ENCODE measurements at regions not wholly inside any gene's neighbourhood (a gene's known extent, or its start where the extent isn't known, plus 50 kb on each side); places are given as distances from the start of the nearest gene placed in this dataset.

GRCh38 chr7:26612742-26613141 lies 251.6 kb downstream of the SKAP2 start:
- Mint-ChIP-seq H3K4me3 (no peak overlapping the region), H3K27ac (no peak overlapping the region), H3K9me3 (ENCODE audit: insufficient read depth) (no peaks in the 10 kb centered on the region), H3K4me1 (no peaks in the 10 kb centered on the region), H3K27me3 (no peaks in the 10 kb centered on the region)
- 95% methylated on average over 9 of the region's 11 CpGs for WGBS (ENCODE audit: insufficient coverage)
- intact Hi-C loops (cut with micrococcal nuclease) = no loop called here
- no peak overlapping the region for H3K4me3 ChIP-seq (ENCODE audit: control extremely low read depth in 1 of 5, extremely low read depth in 1 of 5, insufficient read depth in 1 of 5, low read depth in 2 of 5, low read length in 4 of 5)
- H4K20me1 ChIP-seq (ENCODE audit: control insufficient read depth, insufficient read depth, low read length, poor library complexity, severe bottlenecking) = no peaks in the 10 kb centered on the region
- H3K4me1 ChIP-seq (ENCODE audit: control insufficient read depth in 2 of 2, insufficient read depth in 2 of 2, low read length in 2 of 2) = no peaks in the 10 kb centered on the region
- H3K79me2 ChIP-seq (ENCODE audit: control insufficient read depth, insufficient read depth, low read length) = no peaks in the 10 kb centered on the region
- H3K27ac ChIP-seq (ENCODE audit: low read length in 2 of 2) = no peak overlapping the region
- H3K27me3 ChIP-seq (replicated peaks in 1 of 4; ENCODE audit: control extremely low read depth in 1 of 4, control insufficient read depth in 3 of 4, insufficient read depth in 4 of 4, low read length in 3 of 4) = no peaks in the 10 kb centered on the region
- H3K36me3 ChIP-seq (replicated peaks in 1 of 2; ENCODE audit: control extremely low read depth in 1 of 2, control insufficient read depth in 1 of 2, extremely low read depth in 1 of 2, insufficient read depth in 2 of 2, low read length in 1 of 2) = no peaks in the 10 kb centered on the region
- POLR2A ChIA-PET = no interaction called here
- DNase-seq = no peak
- no peak overlapping the region for H2AFZ ChIP-seq (ENCODE audit: insufficient read depth, low read depth, low read length, poor library complexity, severe bottlenecking)
- no peaks in the 10 kb centered on the region for H3K9me3 ChIP-seq (ENCODE audit: control extremely low read depth in 1 of 3, control insufficient read depth in 2 of 3, insufficient read depth in 1 of 3, low read length in 2 of 3)
- ATAC-seq (ENCODE audit: low read depth) = no peak
- TF ChIP-seq CTCF (IDR thresholded peaks at IDR 0.05) = no peak
- no peak for TF ChIP-seq EZH2 (IDR thresholded peaks at IDR 0.05; ENCODE audit: borderline replicate concordance, insufficient read depth, low read depth, low read length, poor library complexity, severe bottlenecking)
- H3K9ac ChIP-seq (ENCODE audit: low read length) = no peak overlapping the region
- H3K4me2 ChIP-seq (replicated peaks; ENCODE audit: low read depth, low read length, poor library complexity, severe bottlenecking) = no peak overlapping the region
- CTCF ChIA-PET = no interaction called here

GRCh38 chr7:26614503-26614902 lies 249.9 kb downstream of the SKAP2 start:
- Histone ChIP-seq H3K4me2 (replicated peaks; ENCODE audit: low read depth, low read length, poor library complexity, severe bottlenecking) (no peak overlapping the region), H3K9me3 (ENCODE audit: control extremely low read depth in 1 of 3, control insufficient read depth in 2 of 3, insufficient read depth in 1 of 3, low read length in 2 of 3) (no peaks in the 10 kb centered on the region), H3K36me3 (replicated peaks in 1 of 2; ENCODE audit: control extremely low read depth in 1 of 2, control insufficient read depth in 1 of 2, extremely low read depth in 1 of 2, insufficient read depth in 2 of 2, low read length in 1 of 2) (no peaks in the 10 kb centered on the region), H3K27ac (ENCODE audit: low read length in 2 of 2) (no peak overlapping the region), H3K9ac (ENCODE audit: low read length) (no peak overlapping the region), H3K4me1 (ENCODE audit: control insufficient read depth in 2 of 2, insufficient read depth in 2 of 2, low read length in 2 of 2) (no peaks in the 10 kb centered on the region), H4K20me1 (ENCODE audit: control insufficient read depth, insufficient read depth, low read length, poor library complexity, severe bottlenecking) (no peaks in the 10 kb centered on the region), H3K4me3 (ENCODE audit: control extremely low read depth in 1 of 5, extremely low read depth in 1 of 5, insufficient read depth in 1 of 5, low read depth in 2 of 5, low read length in 4 of 5) (no peak overlapping the region), H3K79me2 (ENCODE audit: control insufficient read depth, insufficient read depth, low read length) (no peaks in the 10 kb centered on the region), H2AFZ (ENCODE audit: insufficient read depth, low read depth, low read length, poor library complexity, severe bottlenecking) (no peak overlapping the region), H3K27me3 (replicated peaks in 1 of 4; ENCODE audit: control extremely low read depth in 1 of 4, control insufficient read depth in 3 of 4, insufficient read depth in 4 of 4, low read length in 3 of 4) (no peaks in the 10 kb centered on the region)
- no peak for ATAC-seq (ENCODE audit: low read depth)
- CTCF ChIA-PET = interaction anchor here (0.6 kb wide), 1 partner anchor 718 kb away, joined by 3 read pairs; no protein-coding TSS in a partner anchor
- intact Hi-C loops (cut with micrococcal nuclease) = no loop called here
- DNase-seq = no peak
- POLR2A ChIA-PET = no interaction called here
- no peak overlapping the region for H3K27ac Mint-ChIP-seq
- no peaks in the 10 kb centered on the region for H3K27me3 Mint-ChIP-seq
- TF ChIP-seq CTCF (IDR thresholded peaks at IDR 0.05) = no peak
- TF ChIP-seq EZH2 (IDR thresholded peaks at IDR 0.05; ENCODE audit: borderline replicate concordance, insufficient read depth, low read depth, low read length, poor library complexity, severe bottlenecking) = no peak
- H3K4me1 Mint-ChIP-seq = no peaks in the 10 kb centered on the region
- H3K9me3 Mint-ChIP-seq (ENCODE audit: insufficient read depth) = no peaks in the 10 kb centered on the region
- no peak overlapping the region for H3K4me3 Mint-ChIP-seq
- 96% methylated on average over 8 of the region's 11 CpGs for WGBS (ENCODE audit: insufficient coverage)

Measured in B cell (primary cell).